WTC11 (cell line): ENCODE measurements at regions not wholly inside any gene's neighbourhood (a gene's known extent, or its start where the extent isn't known, plus 50 kb on each side); places are given as distances from the start of the nearest gene placed in this dataset.

Source experiments
- ATAC-seq: fragments of 200-7000 bp; cut with Tn5 transposase; 2 replicates; pipeline ENCODE4 v1.10.0; 2021; ENCODE audit warnings: mild to moderate bottlenecking, moderate library complexity
- CTCF ChIA-PET: fragments of 300-600 bp; sonication (Branson Sonifier 250); formaldehyde crosslinking; loops from one replicate; lab custom pipeline; 2021; ENCODE audit warnings: antibody characterized with exemption; lab: Charles Lee
- POLR2A ChIA-PET: fragments of 350-600 bp; sonication (Branson Sonifier 250); formaldehyde crosslinking; loops from one replicate; lab custom pipeline; 2021; ENCODE audit warnings: antibody characterized with exemption; lab: Charles Lee
- DNase-seq: peaks from one replicate; pipeline ENCODE4 v3.0.0; 2021; ENCODE audit warnings: low spot score
- H3K27ac Mint-ChIP-seq: 2 replicates; pipeline ENCODE4 v1.8.0; 2021; ENCODE audit warnings: mixed read lengths
- H3K27me3 Mint-ChIP-seq: 2 replicates; pipeline ENCODE4 v1.8.0; 2021; ENCODE audit warnings: low read depth, mild to moderate bottlenecking, moderate library complexity, mixed read lengths
- H3K36me3 Mint-ChIP-seq: 2 replicates; pipeline ENCODE4 v1.8.0; 2021; ENCODE audit warnings: mixed read lengths
- H3K4me1 Mint-ChIP-seq: 2 replicates; pipeline ENCODE4 v1.8.0; 2022; ENCODE audit warnings: mixed read lengths
- H3K4me3 Mint-ChIP-seq: 2 replicates; pipeline ENCODE4 v1.8.0; 2021; ENCODE audit warnings: mild to moderate bottlenecking, moderate library complexity, mixed read lengths
- H3K9me3 Mint-ChIP-seq: 2 replicates; pipeline ENCODE4 v1.8.0; 2021; ENCODE audit warnings: mixed read lengths
- FOXP1 ChIP-seq: sonication (generic); formaldehyde crosslinking; IDR thresholded peaks from 2 replicates; pipeline ENCODE4 v1.8.0; 2022; ENCODE audit warnings: missing genetic modification reagents, mild to moderate bottlenecking, moderate library complexity, borderline replicate concordance
- IRF2 ChIP-seq: sonication (generic); formaldehyde crosslinking; IDR thresholded peaks from 2 replicates; pipeline ENCODE4 v1.8.0; 2022; ENCODE audit warnings: low read depth, missing genetic modification reagents, borderline replicate concordance
- NFE2L1 ChIP-seq: sonication (generic); formaldehyde crosslinking; IDR thresholded peaks from 2 replicates; pipeline ENCODE4 v1.8.1; 2023; ENCODE audit warnings: missing genetic modification reagents
- NFYB ChIP-seq: sonication (generic); formaldehyde crosslinking; conservative IDR thresholded peaks from 2 replicates; pipeline ENCODE4 v1.8.0; 2022; ENCODE audit warnings: low read depth, missing genetic modification reagents
- NR2C2 ChIP-seq: sonication (generic); formaldehyde crosslinking; IDR thresholded peaks from 2 replicates; pipeline ENCODE4 v1.8.0; 2022; ENCODE audit warnings: mild to moderate bottlenecking, missing genetic modification reagents
- RELA ChIP-seq: sonication (generic); formaldehyde crosslinking; IDR thresholded peaks from 2 replicates; pipeline ENCODE4 v1.8.1; 2022; ENCODE audit warnings: missing genetic modification reagents, mild to moderate bottlenecking, borderline replicate concordance
- ZNF396 ChIP-seq: fragments of 250-450 bp; sonication (Bioruptor Pico); IDR thresholded peaks from 2 replicates; pipeline ENCODE4 v1.8.0; 2021; ENCODE audit warnings: mild to moderate bottlenecking, moderate library complexity, borderline replicate concordance
- ZNF416 ChIP-seq: fragments of 250-450 bp; sonication (Bioruptor Pico); IDR thresholded peaks from 2 replicates; pipeline ENCODE4 v1.9.0; 2021; ENCODE audit warnings: mild to moderate bottlenecking, inconsistent platforms
- ZNF425 ChIP-seq: fragments of 250-450 bp; sonication (Bioruptor Pico); conservative IDR thresholded peaks from 2 replicates; pipeline ENCODE4 v1.9.0; 2021; ENCODE audit warnings: mild to moderate bottlenecking
- ZNF532 ChIP-seq: fragments of 250-450 bp; sonication (Bioruptor Pico); IDR thresholded peaks from 2 replicates; pipeline ENCODE4 v1.9.0; 2021; ENCODE audit warnings: mild to moderate bottlenecking, borderline replicate concordance
- TF ChIP-seq, protein P1 (sequence below): fragments of 250-450 bp; sonication (Bioruptor Pico); IDR thresholded peaks from 2 replicates; pipeline ENCODE4 v2.1.2; 2022; ENCODE audit warnings: mild to moderate bottlenecking, moderate library complexity
- TF ChIP-seq, protein P2 (sequence below): sonication (generic); formaldehyde crosslinking; IDR thresholded peaks from 2 replicates; pipeline ENCODE4 v1.8.0; 2023; ENCODE audit warnings: mild to moderate bottlenecking, missing genetic modification reagents
- TF ChIP-seq, protein P3 (sequence below): sonication (generic); formaldehyde crosslinking; IDR thresholded peaks from 2 replicates; pipeline ENCODE4 v1.8.0; 2023; ENCODE audit warnings: missing genetic modification reagents, mild to moderate bottlenecking, borderline replicate concordance

- TF ChIP-seq, protein P1, sequence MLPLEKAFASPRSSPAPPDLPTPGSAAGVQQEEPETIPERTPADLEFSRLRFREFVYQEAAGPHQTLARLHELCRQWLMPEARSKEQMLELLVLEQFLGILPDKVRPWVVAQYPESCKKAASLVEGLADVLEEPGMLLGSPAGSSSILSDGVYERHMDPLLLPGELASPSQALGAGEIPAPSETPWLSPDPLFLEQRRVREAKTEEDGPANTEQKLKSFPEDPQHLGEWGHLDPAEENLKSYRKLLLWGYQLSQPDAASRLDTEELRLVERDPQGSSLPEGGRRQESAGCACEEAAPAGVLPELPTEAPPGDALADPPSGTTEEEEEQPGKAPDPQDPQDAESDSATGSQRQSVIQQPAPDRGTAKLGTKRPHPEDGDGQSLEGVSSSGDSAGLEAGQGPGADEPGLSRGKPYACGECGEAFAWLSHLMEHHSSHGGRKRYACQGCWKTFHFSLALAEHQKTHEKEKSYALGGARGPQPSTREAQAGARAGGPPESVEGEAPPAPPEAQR (CRISPR knock-in tag), result no peak
- no peak for TF ChIP-seq RELA (CRISPR knock-in tag)
- TF ChIP-seq NFE2L1 (CRISPR knock-in tag), result no peak
These were observed 357.8 kb downstream of the NFIB start (continued) for GRCh38 chr9:13956107-13956506.

- DNase-seq, result no peak
- ChIA-PET CTCF (no interaction called here), POLR2A (interaction anchor here (0.6 kb wide), 1 partner anchor 318 kb away, joined by 4 read pairs; no protein-coding TSS in a partner anchor)
- Mint-ChIP-seq H3K27ac (no peak overlapping the region), H3K27me3 (no peaks in the 10 kb centered on the region), H3K36me3 (no peaks in the 10 kb centered on the region), H3K9me3 (peaks cover 3% of the 10 kb centered on the region), H3K4me3 (no peak overlapping the region), H3K4me1 (peaks cover 46% of the 10 kb centered on the region)
- ATAC-seq, result no peak
- TF ChIP-seq ZNF396 (CRISPR knock-in tag) (no peak), ZNF425 (CRISPR knock-in tag) (no peak), ZNF532 (CRISPR knock-in tag) (no peak), FOXP1 (CRISPR knock-in tag) (no peak), IRF2 (no peak), NR2C2 (CRISPR knock-in tag) (no peak)
- TF ChIP-seq, protein P2, sequence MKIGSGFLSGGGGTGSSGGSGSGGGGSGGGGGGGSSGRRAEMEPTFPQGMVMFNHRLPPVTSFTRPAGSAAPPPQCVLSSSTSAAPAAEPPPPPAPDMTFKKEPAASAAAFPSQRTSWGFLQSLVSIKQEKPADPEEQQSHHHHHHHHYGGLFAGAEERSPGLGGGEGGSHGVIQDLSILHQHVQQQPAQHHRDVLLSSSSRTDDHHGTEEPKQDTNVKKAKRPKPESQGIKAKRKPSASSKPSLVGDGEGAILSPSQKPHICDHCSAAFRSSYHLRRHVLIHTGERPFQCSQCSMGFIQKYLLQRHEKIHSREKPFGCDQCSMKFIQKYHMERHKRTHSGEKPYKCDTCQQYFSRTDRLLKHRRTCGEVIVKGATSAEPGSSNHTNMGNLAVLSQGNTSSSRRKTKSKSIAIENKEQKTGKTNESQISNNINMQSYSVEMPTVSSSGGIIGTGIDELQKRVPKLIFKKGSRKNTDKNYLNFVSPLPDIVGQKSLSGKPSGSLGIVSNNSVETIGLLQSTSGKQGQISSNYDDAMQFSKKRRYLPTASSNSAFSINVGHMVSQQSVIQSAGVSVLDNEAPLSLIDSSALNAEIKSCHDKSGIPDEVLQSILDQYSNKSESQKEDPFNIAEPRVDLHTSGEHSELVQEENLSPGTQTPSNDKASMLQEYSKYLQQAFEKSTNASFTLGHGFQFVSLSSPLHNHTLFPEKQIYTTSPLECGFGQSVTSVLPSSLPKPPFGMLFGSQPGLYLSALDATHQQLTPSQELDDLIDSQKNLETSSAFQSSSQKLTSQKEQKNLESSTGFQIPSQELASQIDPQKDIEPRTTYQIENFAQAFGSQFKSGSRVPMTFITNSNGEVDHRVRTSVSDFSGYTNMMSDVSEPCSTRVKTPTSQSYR (CRISPR knock-in tag), result no peak
These were observed 361.0 kb downstream of the NFIB start for GRCh38 chr9:13952906-13953305.

- DNase-seq (no peak), ATAC-seq (no peak)
- peaks cover 3% of the 10 kb centered on the region for H3K9me3 Mint-ChIP-seq
- H3K27me3 Mint-ChIP-seq, result no peaks in the 10 kb centered on the region
- no peak overlapping the region for H3K4me3 Mint-ChIP-seq
- TF ChIP-seq ZNF425 (CRISPR knock-in tag) (no peak), ZNF416 (CRISPR knock-in tag) (no peak), NFYB (CRISPR knock-in tag) (no peak)
- TF ChIP-seq, protein P3, sequence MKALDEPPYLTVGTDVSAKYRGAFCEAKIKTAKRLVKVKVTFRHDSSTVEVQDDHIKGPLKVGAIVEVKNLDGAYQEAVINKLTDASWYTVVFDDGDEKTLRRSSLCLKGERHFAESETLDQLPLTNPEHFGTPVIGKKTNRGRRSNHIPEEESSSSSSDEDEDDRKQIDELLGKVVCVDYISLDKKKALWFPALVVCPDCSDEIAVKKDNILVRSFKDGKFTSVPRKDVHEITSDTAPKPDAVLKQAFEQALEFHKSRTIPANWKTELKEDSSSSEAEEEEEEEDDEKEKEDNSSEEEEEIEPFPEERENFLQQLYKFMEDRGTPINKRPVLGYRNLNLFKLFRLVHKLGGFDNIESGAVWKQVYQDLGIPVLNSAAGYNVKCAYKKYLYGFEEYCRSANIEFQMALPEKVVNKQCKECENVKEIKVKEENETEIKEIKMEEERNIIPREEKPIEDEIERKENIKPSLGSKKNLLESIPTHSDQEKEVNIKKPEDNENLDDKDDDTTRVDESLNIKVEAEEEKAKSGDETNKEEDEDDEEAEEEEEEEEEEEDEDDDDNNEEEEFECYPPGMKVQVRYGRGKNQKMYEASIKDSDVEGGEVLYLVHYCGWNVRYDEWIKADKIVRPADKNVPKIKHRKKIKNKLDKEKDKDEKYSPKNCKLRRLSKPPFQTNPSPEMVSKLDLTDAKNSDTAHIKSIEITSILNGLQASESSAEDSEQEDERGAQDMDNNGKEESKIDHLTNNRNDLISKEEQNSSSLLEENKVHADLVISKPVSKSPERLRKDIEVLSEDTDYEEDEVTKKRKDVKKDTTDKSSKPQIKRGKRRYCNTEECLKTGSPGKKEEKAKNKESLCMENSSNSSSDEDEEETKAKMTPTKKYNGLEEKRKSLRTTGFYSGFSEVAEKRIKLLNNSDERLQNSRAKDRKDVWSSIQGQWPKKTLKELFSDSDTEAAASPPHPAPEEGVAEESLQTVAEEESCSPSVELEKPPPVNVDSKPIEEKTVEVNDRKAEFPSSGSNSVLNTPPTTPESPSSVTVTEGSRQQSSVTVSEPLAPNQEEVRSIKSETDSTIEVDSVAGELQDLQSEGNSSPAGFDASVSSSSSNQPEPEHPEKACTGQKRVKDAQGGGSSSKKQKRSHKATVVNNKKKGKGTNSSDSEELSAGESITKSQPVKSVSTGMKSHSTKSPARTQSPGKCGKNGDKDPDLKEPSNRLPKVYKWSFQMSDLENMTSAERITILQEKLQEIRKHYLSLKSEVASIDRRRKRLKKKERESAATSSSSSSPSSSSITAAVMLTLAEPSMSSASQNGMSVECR, result no peak
- ChIA-PET CTCF (no interaction called here), POLR2A (interaction anchor here (0.5 kb wide), 1 partner anchor 323 kb away, joined by 3 read pairs; no protein-coding TSS in a partner anchor)
- peaks cover 7% of the 10 kb centered on the region for H3K4me1 Mint-ChIP-seq
- no peak overlapping the region for H3K27ac Mint-ChIP-seq
- H3K36me3 Mint-ChIP-seq, result no peaks in the 10 kb centered on the region
These were observed 365.9 kb downstream of the NFIB start for GRCh38 chr9:13948037-13948436.
